HG02610 (cell line): ENCODE measurements at regions not wholly inside any gene's neighbourhood (a gene's known extent, or its start where the extent isn't known, plus 50 kb on each side); places are given as distances from the start of the nearest gene placed in this dataset.

Source experiments
- ATAC-seq: cut with Tn5 transposase; IDR thresholded peaks from one replicate; pipeline ENCODE4 v1.9.1; 2021; ENCODE audit warnings: mild to moderate bottlenecking, moderate library complexity; ENCODE audit not compliant: unreplicated experiment

DNA sequence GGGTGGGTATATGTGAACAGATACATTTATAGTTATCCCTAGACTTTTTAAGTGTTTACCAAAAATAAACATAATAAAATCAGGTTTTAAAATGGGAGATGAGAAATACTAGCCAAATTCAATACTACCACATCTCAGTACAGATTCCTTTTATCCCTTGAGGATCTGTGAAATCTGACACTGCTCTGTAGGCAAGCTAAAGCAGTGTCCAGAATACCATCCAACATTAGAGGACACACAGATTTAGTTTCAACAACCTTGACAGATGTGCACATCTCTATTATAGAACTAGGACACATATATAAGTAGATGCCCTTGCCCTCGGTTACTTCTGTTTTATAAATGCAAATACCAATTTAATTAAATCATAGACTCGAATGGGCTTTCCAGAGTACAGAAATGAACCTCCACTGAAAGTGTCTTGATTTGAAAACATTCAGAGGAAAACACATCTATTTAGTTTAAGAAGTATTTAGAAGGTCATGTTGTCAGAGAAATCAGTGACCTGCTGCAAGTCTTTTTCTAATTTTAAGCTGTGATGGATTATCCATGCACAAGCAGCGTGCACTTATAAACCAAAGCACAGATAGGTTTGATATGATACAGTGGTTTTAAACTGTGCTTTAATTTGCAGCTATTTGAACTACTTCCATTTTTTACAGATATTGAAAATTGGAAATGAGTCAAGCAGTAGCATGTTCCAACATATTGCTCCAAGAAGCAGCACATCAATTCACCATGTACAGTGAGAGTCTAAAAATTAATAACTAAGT lies 156.3 kb upstream of the EPHA7 start:
- ATAC-seq: no peak

DNA sequence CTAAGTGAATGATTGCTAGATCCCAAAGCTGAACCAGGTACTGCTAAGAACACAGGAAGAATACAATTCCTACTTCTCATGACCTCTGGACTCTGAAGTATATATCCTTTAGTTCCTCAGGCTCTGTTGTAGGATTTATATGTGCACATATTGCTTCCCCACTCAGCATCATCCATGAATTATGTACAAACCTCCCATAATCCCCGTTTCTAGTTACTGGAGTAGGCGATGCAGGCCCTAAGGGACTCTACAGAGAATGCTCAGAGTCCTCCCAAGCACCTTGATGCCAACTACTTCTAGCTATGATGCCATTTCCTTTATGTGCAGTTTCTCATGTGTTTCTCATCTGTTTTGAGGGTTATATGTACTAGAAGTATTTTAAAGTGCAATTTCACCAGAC lies 154.9 kb upstream of the EPHA7 start:
- ATAC-seq: no peak

DNA sequence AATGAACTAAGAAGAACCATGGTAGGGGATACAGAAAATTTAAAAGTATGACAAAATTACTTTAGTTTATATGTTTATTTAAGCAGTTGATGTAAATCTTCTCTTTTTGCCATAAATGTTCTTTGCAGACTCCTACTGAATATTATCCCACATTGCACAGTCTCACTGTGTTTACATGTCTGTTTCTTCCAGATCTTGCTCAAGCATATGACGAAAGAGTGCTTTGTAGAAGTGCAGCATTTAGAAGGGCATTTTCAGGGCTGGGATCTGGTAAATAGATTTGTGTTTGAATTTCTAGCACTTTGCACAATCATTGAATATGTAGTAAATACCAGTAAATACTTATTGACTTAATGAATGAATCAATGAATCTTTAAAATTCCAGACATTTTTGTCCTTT lies 152.0 kb upstream of the EPHA7 start:
- no peak for ATAC-seq

GRCh38 chr6:93568169-93568568 lies 148.8 kb upstream of the EPHA7 start:
- ATAC-seq: no peak

GRCh38 chr6:93567164-93567563 lies 147.8 kb upstream of the EPHA7 start:
- no peak for ATAC-seq

- no peak for ATAC-seq
Observed at GRCh38 chr6:93566285-93566684, 146.9 kb upstream of the EPHA7 start.

GRCh38 chr6:93562582-93562981 lies 143.2 kb upstream of the EPHA7 start:
- ATAC-seq: no peak

DNA sequence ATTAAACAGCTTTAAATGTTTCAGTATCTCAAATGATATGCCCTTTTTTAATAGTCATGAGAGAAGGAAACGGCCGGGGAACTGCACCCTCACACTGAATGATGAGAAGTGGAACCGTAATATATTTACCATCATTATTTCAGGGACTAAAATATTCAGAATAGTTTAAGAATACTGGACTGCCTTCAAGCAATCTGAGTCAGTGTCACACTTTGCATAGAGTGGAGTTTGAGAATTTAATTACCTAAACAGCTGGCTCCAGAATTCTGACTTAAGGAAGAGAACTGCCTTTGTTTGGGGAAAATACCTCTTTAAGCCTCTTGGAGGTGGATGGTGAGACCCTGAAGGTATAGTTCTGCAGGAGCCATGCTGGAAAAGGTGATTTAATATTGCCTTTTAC lies 135.9 kb upstream of the EPHA7 start:
- no peak for ATAC-seq

DNA sequence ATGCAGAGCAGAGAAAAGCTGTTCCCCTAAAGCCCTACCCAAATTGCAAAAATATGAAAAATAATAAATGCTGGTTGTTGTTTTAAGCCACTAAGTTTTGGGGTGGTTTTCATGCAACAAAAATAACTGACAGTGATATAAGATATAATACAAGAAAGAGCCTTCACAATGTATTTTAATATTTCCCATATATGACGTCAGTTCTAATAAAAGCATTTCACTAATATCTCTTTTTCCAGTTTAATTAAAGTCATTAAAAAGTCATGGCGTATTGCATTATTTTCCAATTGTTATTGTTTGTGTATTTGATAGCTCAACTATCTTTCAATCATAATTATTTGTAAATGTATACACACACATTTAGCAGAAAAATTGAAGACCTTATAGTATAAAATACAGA lies 134.7 kb upstream of the EPHA7 start:
- ATAC-seq: no peak

DNA sequence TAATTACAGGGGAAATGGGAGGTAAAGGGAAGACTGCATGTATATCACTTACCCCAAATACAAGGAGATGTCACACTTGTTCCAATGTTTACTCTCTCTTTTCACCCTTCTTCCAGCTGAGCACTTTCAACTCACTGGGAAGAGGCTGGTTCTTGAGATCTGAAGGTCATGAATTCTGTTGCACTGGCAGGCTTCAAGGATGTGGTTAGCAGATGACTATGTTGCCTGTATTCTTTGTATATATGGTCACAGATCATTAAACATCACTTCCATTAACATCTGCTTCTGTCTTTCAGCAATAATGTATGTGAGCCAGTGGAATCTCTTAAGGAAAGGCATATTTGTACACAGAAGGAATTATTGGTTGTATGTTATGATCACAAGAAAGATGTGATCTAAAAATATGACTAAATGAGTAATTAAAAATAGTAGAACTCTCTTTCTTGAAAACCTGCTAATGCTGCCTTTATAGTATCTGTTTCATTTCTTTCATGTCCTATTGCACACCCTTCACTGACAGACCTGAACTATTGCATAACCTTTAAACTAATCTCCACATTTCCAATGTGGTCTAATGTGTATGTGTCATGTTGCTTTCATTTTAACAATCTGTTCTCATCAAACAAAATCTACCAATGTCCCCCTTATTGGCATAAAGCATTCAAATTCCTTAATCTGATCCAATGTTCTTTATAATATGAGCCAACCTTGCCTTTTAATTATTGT lies 131.4 kb upstream of the EPHA7 start:
- no peak for ATAC-seq

GRCh38 chr6:93549868-93550267 lies 130.5 kb upstream of the EPHA7 start:
- no peak for ATAC-seq

DNA sequence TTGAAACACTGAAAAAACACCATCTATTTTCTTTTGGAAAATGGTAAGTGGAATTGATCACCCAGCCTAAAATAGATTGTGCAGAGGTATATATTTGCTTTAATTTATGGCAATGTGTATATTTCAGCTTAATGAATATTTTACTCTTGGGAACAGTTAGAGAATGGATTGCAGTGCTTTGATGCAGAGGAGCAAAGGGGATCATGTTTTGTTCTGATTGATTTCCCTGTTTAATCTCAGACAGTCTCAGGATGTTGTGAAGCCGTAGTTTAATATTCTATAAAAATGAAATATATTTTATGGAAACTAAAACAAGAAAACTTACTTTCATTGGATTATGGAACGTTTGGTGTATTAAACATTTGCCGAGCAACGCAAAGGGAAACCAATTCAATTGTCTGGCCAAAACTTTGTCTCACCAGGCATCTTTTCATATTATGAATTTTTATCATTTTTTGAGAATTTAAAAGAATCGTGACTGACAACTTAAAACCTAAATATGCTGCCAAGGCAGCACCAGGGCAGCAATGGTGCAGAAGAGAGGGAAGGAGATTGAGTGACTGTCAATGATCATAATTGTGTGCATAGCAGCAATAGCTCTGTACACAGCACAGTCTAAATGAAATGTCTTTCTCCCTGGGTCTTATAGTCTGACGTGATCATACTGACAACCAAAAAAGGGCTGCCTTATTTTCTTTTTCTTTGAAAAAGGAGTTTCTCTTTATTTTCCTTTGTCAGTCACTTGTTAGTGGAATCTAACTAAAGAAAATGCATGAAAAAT lies 105.5 kb upstream of the EPHA7 start:
- no peak for ATAC-seq

DNA sequence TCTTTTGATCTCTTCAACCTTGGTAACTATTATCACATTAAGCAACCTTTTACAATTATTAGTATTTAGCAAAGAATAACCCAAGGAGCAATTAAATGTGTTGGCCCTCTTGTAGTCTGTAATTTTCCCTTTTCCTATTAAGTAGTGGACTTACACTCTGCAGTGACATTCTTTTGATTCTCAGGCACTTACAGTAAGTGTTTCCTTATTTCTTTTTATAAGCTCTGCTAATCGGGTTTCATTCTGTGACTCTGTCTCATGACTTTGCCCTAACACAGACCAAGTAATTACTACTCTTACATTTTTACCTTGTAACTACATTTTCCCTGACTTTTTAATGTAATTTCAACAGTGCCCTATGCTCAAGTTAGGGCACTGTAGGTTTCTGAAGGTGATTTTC lies 104.0 kb upstream of the EPHA7 start:
- ATAC-seq: no peak

- no peak for ATAC-seq
Observed at GRCh38 chr6:93516441-93516840, 97.1 kb upstream of the EPHA7 start.

DNA sequence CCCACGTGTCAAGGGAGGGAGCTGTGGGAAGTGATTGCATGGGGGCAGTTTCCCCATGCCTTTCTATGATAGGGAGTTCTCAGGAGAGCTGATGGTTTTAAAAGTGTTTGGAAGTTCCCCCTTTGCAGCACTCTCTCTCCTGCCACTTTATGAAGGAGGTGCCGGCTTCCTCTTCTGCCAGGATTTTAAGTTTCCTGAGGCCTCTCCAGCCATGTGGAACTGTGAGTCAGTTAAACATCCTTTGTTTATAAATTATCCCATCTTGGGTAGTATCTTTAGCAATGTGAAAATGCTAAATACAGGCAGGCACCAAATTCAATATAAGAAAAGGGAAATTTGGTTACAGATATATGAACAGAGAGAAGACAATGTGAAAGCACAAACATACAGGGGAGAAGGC lies 96.4 kb upstream of the EPHA7 start:
- ATAC-seq: no peak

- ATAC-seq: no peak
Observed at GRCh38 chr6:93498713-93499112, 79.4 kb upstream of the EPHA7 start.

- no peak for ATAC-seq
Observed at GRCh38 chr6:93496548-93496947, 77.2 kb upstream of the EPHA7 start.

GRCh38 chr6:93494057-93494456 lies 74.7 kb upstream of the EPHA7 start:
- ATAC-seq: no peak

GRCh38 chr6:93474733-93475179 lies 55.4 kb upstream of the EPHA7 start:
- no peak for ATAC-seq

GRCh38 chr6:93471281-93471680 lies 51.9 kb upstream of the EPHA7 start:
- no peak for ATAC-seq
